GM21576 (cell line): ENCODE measurements at regions not wholly inside any gene's neighbourhood (a gene's known extent, or its start where the extent isn't known, plus 50 kb on each side); places are given as distances from the start of the nearest gene placed in this dataset.

Experiments used
- ATAC-seq: cut with Tn5 transposase; IDR thresholded peaks from one replicate; pipeline ENCODE4 v1.9.1; 2021; ENCODE audit warnings: mild to moderate bottlenecking, moderate library complexity; ENCODE audit not compliant: unreplicated experiment

- ATAC-seq, result no peak
Measured at GRCh38 chr4:60116592-60116991, 1083.5 kb upstream of the ADGRL3 start.

GRCh38 chr4:60117726-60118323 is 1082.3 kb upstream of the ADGRL3 start:
- ATAC-seq, result no peak

DNA sequence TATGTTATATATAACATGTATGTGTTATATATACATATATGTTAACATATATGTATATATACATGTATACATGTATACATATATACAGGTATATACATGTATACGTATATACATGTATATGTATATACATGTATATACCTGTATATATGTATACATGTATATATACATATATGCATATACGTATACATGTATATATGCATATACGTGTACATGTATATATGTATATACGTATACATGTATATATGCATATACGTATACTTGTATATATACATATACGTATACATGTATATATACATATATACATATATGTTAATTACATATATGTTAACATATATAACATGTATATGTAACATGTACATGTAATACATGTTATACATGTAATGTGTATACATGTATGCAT is 1077.3 kb upstream of the ADGRL3 start:
- no peak for ATAC-seq

DNA sequence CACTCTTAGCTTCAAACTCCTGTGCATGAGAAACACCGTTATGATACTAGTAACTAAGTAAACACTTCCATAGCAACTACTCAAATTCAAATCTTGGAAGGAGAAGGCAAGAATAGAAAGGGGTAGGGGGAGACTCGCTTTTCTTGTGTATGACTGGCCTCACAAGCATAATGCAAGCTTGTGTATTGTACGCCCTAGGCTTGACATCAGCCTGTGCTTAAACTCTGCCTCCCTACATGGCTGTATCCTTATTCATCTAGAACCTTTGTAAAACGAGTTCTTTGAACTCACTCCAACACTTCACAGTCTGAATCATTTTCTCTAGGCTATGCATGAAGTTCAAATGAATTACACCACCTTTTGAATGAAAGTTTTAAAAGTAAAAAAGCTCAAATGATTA is 1071.2 kb upstream of the ADGRL3 start:
- no peak for ATAC-seq

GRCh38 chr4:60129740-60130139 is 1070.4 kb upstream of the ADGRL3 start:
- no peak for ATAC-seq

GRCh38 chr4:60133375-60133774 is 1066.8 kb upstream of the ADGRL3 start:
- ATAC-seq, result no peak

DNA sequence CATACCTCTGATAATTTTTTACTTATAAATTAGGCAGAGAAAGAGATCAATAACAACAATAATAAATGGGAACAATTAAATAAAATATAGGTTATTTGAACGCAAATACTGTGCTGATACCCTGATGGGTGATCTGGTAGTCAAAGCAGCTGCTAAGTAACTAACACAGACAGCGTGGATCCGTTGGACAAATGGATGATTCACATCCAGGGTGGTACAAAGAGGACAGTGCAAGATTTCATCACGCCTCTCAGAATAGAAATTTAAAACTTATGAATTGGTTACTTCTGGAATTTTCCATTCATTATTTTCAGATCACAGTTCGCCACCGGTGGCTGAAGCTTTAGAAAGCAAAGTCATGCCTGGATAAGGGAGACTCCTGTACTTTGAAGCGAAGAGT is 1066.0 kb upstream of the ADGRL3 start:
- ATAC-seq, result no peak

GRCh38 chr4:60155088-60155487 is 1045.0 kb upstream of the ADGRL3 start:
- ATAC-seq, result no peak

- ATAC-seq, result no peak
Measured at GRCh38 chr4:60173103-60173502, 1027.0 kb upstream of the ADGRL3 start.

GRCh38 chr4:60173718-60174117 is 1026.4 kb upstream of the ADGRL3 start:
- no peak for ATAC-seq

DNA sequence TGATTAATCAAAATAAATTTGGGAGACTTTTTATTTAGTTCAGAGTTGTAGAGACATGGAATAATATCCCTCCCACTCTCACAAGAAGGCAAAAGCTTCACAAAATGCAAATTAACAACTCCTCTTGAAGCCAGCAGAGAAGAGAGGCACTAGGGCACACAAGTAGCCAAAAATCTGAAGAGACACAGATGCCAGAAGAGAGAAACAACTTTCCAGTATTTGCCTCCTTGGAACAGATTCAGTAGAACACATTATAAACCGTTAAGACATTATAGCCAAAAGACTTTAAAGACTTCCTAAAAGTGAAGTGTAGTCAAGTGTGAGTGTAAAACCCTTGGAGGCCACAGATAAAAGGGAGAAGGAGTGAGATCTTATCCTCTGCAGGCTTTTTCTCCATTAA is 1024.9 kb upstream of the ADGRL3 start:
- ATAC-seq, result no peak

DNA sequence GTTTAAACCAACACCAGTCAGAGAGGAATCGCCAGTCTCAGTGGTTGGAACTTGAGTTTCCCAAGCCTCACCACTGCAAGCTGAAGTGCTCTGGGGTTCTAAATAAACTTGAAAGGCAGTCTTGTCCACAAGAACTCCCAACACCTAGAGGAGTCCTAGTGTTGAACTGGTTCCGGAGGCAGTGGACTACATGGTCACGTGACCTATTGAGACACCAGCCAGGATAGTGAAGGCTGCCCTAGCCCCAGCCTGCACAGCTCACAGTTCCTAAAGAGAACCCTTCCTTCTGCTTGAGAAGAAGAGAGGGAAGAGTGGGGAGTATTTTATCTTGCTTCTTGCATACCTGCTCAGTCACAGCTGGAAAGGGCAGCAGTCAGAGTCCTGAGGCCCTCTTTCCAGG is 1012.7 kb upstream of the ADGRL3 start:
- no peak for ATAC-seq

DNA sequence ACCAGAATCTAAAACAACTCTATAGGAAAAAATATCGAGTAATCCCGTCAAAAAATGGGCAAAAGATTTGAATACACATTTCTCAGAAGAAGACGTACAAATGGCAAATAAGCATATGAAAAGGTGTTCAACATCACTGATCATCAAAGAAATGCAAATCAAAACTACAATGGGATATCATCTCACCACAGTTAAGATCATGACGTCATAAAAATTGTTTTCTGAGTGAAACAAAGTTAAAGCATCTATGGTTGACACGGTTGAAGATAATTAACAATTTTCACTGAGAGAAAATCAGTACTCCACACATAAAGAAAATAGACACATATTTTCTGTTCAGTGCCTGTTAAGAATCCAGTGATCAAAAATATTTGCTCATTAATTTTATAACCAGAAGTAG is 1010.8 kb upstream of the ADGRL3 start:
- no peak for ATAC-seq

DNA sequence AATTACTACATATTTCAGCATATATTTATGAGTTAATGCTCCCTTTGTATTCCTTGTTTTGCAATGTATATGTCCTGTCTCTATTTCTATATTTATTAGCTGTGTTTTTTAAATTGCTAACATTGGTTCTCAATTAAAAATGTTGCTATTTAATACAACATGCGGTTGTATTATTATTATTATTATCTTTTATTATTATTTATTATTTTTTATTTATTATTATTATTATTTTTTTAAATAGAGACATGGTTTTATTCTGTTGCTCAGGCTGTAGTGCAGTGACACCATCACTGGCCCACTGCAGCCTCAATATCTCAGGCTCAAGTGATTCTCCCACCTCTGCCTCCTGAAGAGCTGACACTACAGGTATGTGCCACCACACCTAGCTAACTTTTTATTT is 1005.9 kb upstream of the ADGRL3 start:
- ATAC-seq, result no peak

DNA sequence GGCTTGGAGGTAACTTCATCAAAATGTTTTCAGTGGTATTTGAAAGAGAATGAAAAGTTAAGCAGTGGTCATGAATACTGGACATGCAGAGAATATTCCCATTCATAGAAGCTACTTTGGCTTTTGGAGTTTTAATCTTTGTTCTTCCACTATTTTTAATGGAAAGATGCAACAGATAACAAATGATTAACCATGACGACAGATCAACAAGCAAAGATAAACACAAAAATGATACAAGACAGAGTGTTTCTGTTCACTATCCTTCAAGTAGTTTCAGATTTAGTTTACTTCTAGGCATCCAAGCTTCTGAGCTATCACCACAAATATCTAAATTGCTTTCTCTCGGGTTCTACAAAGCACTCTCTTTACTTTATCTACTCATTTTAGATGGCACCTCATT is 1004.9 kb upstream of the ADGRL3 start:
- no peak for ATAC-seq

DNA sequence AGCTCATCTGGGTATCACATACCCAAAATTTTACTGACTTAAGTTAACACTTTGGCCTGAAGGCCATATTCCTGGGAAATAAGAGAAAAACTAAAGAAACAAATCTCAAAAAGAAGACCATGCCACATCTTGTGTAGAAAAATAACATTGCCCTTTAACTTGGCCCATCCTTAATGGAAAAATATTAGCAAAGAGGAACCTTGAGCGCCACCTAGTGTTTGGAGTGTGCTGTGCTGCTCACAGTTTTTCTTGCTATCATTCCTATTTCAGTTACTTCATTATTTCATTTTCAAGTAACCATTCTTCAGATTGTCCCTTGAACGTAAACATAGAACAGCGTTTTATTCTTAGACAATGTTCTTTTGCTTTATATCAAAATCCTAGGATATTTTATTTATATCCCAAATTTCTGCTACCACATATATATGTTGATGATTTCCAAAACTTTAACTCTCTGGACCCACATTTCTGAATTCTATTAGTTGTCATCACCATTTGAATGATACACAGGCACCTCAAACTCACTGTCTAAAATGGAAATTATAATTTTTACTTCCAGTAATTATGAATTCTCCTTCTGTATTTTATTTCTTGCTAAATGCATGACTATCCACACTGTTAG is 999.0 kb upstream of the ADGRL3 start:
- ATAC-seq, result peak; percentile 82

DNA sequence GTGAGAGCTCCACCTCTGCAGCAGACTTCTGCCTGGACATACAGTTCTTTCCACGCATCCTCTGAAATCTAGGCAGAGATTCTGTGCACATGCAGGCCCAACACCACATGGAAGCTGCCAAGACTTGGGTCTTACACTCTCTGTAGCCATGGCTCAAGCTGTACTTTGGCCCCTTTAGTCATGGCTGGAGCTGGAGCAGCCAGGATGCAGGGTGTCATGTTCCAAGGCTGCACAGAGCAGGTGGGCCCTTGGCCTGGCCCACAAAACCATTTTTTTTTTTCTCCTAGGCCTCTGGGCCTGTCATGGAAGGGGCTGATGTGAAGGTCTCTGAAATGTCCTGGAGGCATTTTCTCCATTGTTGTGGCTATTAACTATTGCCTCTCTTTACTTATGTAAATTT is 990.5 kb upstream of the ADGRL3 start:
- no peak for ATAC-seq

GRCh38 chr4:60215906-60216305 is 984.2 kb upstream of the ADGRL3 start:
- ATAC-seq, result no peak

DNA sequence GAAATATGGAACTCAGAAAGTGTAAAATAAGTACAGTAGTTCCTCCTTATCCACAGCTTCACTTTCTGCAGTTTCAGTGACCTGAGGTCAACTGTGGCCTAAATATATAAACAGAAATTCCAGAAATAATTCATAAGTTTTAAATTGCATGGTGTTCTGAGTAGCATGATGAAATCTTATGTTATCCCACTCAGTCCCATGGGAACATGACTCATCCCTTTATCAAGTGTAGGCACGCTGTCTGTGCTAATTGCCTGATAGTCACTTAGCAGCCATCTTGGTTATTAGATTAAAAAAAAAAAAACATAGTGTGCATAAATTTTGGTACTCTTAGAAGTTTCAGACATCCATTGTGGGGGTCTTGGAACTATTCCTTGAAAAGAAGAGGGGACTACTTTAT is 983.4 kb upstream of the ADGRL3 start:
- no peak for ATAC-seq

DNA sequence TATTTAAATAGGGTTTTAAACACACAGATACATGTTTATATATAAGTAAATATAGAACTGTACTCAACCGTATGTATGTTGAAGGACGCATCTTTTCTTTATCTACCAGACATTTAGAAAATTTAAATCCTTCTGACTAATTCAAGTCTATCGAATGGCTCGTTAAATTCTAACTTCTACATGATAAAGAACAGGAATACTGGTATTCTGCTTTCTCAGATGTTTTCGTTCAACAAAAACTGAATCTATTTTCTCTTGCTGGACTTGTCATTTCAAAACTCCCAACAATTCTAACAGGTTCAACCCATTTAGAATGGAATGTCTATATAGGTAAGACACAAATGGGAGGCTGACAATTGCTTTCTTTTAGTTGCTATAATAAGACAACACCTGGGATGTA is 978.3 kb upstream of the ADGRL3 start:
- no peak for ATAC-seq

GRCh38 chr4:60223208-60223923 is 976.8 kb upstream of the ADGRL3 start:
- no peak for ATAC-seq

DNA sequence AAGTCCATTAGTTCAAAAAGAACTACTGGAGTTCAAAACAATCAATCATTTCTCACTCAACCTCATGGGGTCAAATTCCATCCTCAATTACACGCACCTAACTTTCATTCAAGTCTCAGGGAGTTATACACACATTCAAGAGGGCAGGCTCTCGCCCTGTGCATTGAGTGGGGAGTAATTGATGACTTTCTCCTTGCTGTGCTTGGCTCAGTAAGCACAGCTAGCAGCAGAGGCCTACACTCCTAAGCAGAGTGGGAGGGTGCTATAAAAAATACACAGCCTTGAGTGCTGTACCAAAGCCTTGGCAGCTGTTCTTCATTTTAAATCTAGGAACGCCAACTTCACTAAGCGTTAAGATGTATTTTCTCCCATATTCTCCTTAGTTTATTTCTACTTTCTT is 958.3 kb upstream of the ADGRL3 start:
- no peak for ATAC-seq

DNA sequence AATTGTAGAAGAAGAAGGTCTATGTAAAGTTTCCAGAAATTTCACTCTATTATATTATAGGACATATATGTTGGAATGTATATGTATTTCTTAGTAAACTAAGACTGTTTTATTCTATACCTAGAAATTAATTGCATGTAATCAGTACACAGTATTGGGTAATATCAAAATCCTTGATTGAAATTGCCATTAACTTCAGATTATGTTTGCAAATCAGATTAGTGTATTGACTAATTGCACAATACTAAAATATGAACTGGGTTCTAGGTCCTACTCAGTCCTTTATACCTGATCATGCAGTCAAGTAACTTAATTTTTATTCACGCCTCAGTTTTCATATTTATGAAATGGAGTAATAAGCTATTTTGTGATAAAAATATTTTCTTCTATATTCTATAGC is 950.3 kb upstream of the ADGRL3 start:
- ATAC-seq, result no peak
